GM13976 (cell line): ENCODE measurements at regions not wholly inside any gene's neighbourhood (a gene's known extent, or its start where the extent isn't known, plus 50 kb on each side); places are given as distances from the start of the nearest gene placed in this dataset.

Experiments
- DNase-seq: peaks from one replicate; pipeline ENCODE4 v3.0.0; 2012; ENCODE audit warnings: low spot score
- CTCF ChIP-seq: IDR thresholded peaks from 2 replicates; pipeline ENCODE4 v1.5.1; 2012; ENCODE audit warnings: borderline replicate concordance, mild to moderate bottlenecking; ENCODE audit not compliant: insufficient read depth; ENCODE audit errors: extremely low read depth, missing control alignments, control extremely low read depth
- in situ Hi-C: fragments of 300-500 bp; cut with MboI; formaldehyde crosslinking; loops from one replicate; pipeline ENCODE4 v1.12.0; 2022; ENCODE audit warnings: low sequenced_read_pairs, mixed read lengths, inconsistent platforms; ENCODE audit not compliant: unreplicated experiment

GRCh38 chr11:127202105-127202504, 201.5 kb upstream of the KIRREL3 start:
- DNase-seq, result no peak
- in situ Hi-C loops, result no loop called here
- no peak for TF ChIP-seq CTCF

- in situ Hi-C loops, result no loop called here
- TF ChIP-seq CTCF, result no peak
- no peak for DNase-seq
Observed at GRCh38 chr11:127199306-127199801, 198.8 kb upstream of the KIRREL3 start.

GRCh38 chr11:127195501-127196120, 195.0 kb upstream of the KIRREL3 start:
- DNase-seq, result no peak
- in situ Hi-C loops, result no loop called here
- TF ChIP-seq CTCF, result no peak

GRCh38 chr11:127194521-127194920, 194.0 kb upstream of the KIRREL3 start:
- in situ Hi-C loops, result no loop called here
- DNase-seq, result no peak
- TF ChIP-seq CTCF, result no peak

GRCh38 chr11:127193950-127194349, 193.4 kb upstream of the KIRREL3 start:
- DNase-seq, result no peak
- TF ChIP-seq CTCF, result no peak
- in situ Hi-C loops, result no loop called here

- no peak for DNase-seq
- TF ChIP-seq CTCF, result no peak
- in situ Hi-C loops, result no loop called here
Observed at GRCh38 chr11:127191689-127192088, 191.1 kb upstream of the KIRREL3 start.
